Neural crest cell (in vitro differentiated cells): ENCODE measurements at regions not wholly inside any gene's neighbourhood (a gene's known extent, or its start where the extent isn't known, plus 50 kb on each side); places are given as distances from the start of the nearest gene placed in this dataset.
"Not testable (repeated sequence)": the region's sequence is repeated elsewhere in the genome, so short reads cannot be mapped to it uniquely, and the experiment has no call there.

Experiments used
- DNase-seq: peaks from one replicate; pipeline ENCODE4 v3.0.0; 2021; ENCODE audit warnings: low read depth, mixed read lengths, low spot score
- H3K27ac Mint-ChIP-seq: one replicate; pipeline ENCODE4 v1.8.0; 2021; ENCODE audit warnings: mild to moderate bottlenecking, mixed read lengths; ENCODE audit not compliant: unreplicated experiment
- H3K27me3 Mint-ChIP-seq: 2 replicates; pipeline ENCODE4 v1.8.0; 2021; ENCODE audit warnings: low read depth, mild to moderate bottlenecking, mixed read lengths
- H3K36me3 Mint-ChIP-seq: 2 replicates; pipeline ENCODE4 v1.8.0; 2021; ENCODE audit warnings: low read depth, mild to moderate bottlenecking, mixed read lengths
- H3K4me1 Mint-ChIP-seq: 2 replicates; pipeline ENCODE4 v1.8.0; 2021; ENCODE audit warnings: mixed read lengths
- H3K4me3 Mint-ChIP-seq: one replicate; pipeline ENCODE4 v1.8.0; 2021; ENCODE audit warnings: mild to moderate bottlenecking, mixed read lengths
- H3K9me3 Mint-ChIP-seq: 2 replicates; pipeline ENCODE4 v1.8.0; 2021; ENCODE audit warnings: mixed read lengths
- TF ChIP-seq, protein P1 (sequence below): fragments of 200-600 bp; sonication (generic); conservative IDR thresholded peaks from 2 replicates; pipeline ENCODE4 v1.5.0; 2021; ENCODE audit warnings: antibody characterized with exemption, mild to moderate bottlenecking

- Mint-ChIP-seq H3K27me3 (peaks cover 6% of the 10 kb centered on the region), H3K4me1 (no peaks in the 10 kb centered on the region), H3K4me3 (no peak overlapping the region), H3K36me3 (no peaks in the 10 kb centered on the region), H3K9me3 (no peaks in the 10 kb centered on the region), H3K27ac (no peak overlapping the region)
- no peak for DNase-seq
- TF ChIP-seq, protein P1, sequence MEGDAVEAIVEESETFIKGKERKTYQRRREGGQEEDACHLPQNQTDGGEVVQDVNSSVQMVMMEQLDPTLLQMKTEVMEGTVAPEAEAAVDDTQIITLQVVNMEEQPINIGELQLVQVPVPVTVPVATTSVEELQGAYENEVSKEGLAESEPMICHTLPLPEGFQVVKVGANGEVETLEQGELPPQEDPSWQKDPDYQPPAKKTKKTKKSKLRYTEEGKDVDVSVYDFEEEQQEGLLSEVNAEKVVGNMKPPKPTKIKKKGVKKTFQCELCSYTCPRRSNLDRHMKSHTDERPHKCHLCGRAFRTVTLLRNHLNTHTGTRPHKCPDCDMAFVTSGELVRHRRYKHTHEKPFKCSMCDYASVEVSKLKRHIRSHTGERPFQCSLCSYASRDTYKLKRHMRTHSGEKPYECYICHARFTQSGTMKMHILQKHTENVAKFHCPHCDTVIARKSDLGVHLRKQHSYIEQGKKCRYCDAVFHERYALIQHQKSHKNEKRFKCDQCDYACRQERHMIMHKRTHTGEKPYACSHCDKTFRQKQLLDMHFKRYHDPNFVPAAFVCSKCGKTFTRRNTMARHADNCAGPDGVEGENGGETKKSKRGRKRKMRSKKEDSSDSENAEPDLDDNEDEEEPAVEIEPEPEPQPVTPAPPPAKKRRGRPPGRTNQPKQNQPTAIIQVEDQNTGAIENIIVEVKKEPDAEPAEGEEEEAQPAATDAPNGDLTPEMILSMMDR = no peak
Observed at GRCh38 chr14:38003746-38004609, 203.7 kb upstream of the SSTR1 start.

DNA sequence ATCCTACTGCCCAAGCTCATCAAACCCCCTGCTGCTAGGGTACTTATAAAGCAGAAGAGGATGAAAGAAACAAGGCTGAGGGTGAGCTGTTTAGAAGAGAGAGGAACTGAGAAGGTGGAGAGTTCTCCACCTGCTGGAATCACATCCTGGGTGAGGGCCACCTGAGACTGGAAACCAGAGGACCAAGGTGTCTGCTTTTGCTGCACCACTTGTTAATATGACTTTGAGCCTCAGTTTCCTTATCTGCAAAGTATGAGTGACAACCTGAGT lies 203.2 kb upstream of the SSTR1 start:
- Mint-ChIP-seq H3K27ac (no peak overlapping the region), H3K4me1 (no peaks in the 10 kb centered on the region), H3K36me3 (no peaks in the 10 kb centered on the region), H3K9me3 (no peaks in the 10 kb centered on the region), H3K27me3 (peaks cover 6% of the 10 kb centered on the region), H3K4me3 (no peak overlapping the region)
- no peak for DNase-seq
- TF ChIP-seq, protein P1 = no peak

DNA sequence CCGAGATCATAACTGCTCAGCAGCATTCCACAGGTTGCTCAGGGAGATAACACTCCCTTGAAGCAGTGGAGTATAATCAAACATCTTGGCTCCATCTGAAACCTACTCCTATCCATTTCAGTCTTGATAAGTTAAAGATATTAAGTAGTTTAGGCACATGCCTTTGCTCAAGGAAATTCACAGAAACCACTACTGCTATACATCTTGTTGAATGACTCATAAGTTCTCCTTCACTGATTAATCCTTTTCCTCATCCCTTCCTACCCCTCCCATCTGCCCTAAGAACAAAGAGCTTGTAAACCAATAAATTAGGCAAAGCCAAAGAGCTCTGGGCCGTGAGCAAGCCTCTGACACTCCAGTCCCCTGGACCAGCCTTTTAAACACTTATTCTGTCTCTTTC lies 196.5 kb upstream of the SSTR1 start:
- H3K36me3 Mint-ChIP-seq = not testable (repeated sequence)
- peaks cover 13% of the 10 kb centered on the region for H3K9me3 Mint-ChIP-seq

GRCh38 chr14:38012056-38012455 lies 195.6 kb upstream of the SSTR1 start:
- Mint-ChIP-seq H3K36me3 (peaks cover 2% of the 10 kb centered on the region), H3K9me3 (peaks cover 13% of the 10 kb centered on the region), H3K27me3 (peaks cover 8% of the 10 kb centered on the region), H3K27ac (no peak overlapping the region), H3K4me1 (no peaks in the 10 kb centered on the region), H3K4me3 (no peak overlapping the region)
- DNase-seq = no peak
- TF ChIP-seq, protein P1 = no peak

More for the DNA sequence above, 196.5 kb upstream of the SSTR1 start:
- not testable (repeated sequence) for H3K4me1 Mint-ChIP-seq, H3K4me3 Mint-ChIP-seq, DNase-seq, H3K27me3 Mint-ChIP-seq, H3K27ac Mint-ChIP-seq

- TF ChIP-seq, protein P1 = peak; percentile 39
- no peak overlapping the region for H3K4me3 Mint-ChIP-seq
- peaks cover 2% of the 10 kb centered on the region for H3K36me3 Mint-ChIP-seq
- no peak for DNase-seq
- peaks cover 3% of the 10 kb centered on the region for H3K4me1 Mint-ChIP-seq
- H3K9me3 Mint-ChIP-seq = peaks cover 6% of the 10 kb centered on the region
- H3K27ac Mint-ChIP-seq = no peak overlapping the region
- peaks cover 5% of the 10 kb centered on the region for H3K27me3 Mint-ChIP-seq
Observed at GRCh38 chr14:38016497-38016896, 191.2 kb upstream of the SSTR1 start.

- Mint-ChIP-seq H3K36me3 (no peaks in the 10 kb centered on the region), H3K27me3 (peaks cover 6% of the 10 kb centered on the region), H3K4me1 (peaks cover 3% of the 10 kb centered on the region), H3K27ac (no peak overlapping the region), H3K9me3 (peaks cover 13% of the 10 kb centered on the region), H3K4me3 (no peak overlapping the region)
- DNase-seq = no peak
- TF ChIP-seq, protein P1 = no peak
Observed at GRCh38 chr14:38021861-38022260, 185.8 kb upstream of the SSTR1 start.
